ENCODE measurements at regions not wholly inside any gene's neighbourhood (a gene's known extent, or its start where the extent isn't known, plus 50 kb on each side); places are given as distances from the start of the nearest gene placed in this dataset.

DNA sequence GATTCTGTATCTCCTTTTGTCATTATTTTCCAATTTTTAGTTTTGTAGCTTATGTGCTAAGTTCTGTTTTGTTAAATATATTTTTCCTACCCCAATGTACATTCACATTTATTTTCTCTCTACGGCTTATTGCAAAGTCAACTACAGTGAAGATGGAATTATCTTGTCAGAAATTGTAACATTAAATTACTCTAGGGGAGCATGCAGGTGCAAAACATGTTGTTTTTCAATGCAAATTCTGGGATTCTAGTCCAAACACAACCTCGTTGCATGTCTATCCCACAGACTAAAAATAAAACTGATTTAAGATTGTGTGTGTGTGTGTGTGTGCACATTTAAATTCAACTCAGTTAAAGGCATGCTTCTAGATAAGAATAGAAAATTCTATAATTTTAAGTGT lies 529.1 kb upstream of the POM121L12 start:
- WGBS, 5 donors, result 13 to 42% (median 37%) methylated on average over 2 of the region's 2 CpGs
- DNase-seq, result no peak
- no peaks in the 10 kb centered on the region for H3K27me3 ChIP-seq
- no peak overlapping the region for H3K4me3 ChIP-seq
- peaks cover 0 to 3% (median 0%) of the 10 kb centered on the region in 4 donors for H3K9me3 ChIP-seq
- intact Hi-C loops (cut with DNase I; ENCODE audit: low total_unique reads), result no loop called here
- no peaks in the 10 kb centered on the region for H3K36me3 ChIP-seq
- no peak overlapping the region for H3K27ac ChIP-seq
- H3K4me1 ChIP-seq, result no peaks in the 10 kb centered on the region
- TF ChIP-seq POLR2AphosphoS5 (IDR thresholded peaks at IDR 0.05) (no peak), POLR2A (IDR thresholded peaks at IDR 0.05) (no peak), EP300 (IDR thresholded peaks at IDR 0.05) (no peak)
- TF ChIP-seq, protein P1, sequence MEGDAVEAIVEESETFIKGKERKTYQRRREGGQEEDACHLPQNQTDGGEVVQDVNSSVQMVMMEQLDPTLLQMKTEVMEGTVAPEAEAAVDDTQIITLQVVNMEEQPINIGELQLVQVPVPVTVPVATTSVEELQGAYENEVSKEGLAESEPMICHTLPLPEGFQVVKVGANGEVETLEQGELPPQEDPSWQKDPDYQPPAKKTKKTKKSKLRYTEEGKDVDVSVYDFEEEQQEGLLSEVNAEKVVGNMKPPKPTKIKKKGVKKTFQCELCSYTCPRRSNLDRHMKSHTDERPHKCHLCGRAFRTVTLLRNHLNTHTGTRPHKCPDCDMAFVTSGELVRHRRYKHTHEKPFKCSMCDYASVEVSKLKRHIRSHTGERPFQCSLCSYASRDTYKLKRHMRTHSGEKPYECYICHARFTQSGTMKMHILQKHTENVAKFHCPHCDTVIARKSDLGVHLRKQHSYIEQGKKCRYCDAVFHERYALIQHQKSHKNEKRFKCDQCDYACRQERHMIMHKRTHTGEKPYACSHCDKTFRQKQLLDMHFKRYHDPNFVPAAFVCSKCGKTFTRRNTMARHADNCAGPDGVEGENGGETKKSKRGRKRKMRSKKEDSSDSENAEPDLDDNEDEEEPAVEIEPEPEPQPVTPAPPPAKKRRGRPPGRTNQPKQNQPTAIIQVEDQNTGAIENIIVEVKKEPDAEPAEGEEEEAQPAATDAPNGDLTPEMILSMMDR (IDR thresholded peaks at IDR 0.05), result no peak

GRCh38 chr7:52504561-52504960 lies 530.9 kb upstream of the POM121L12 start:
- TF ChIP-seq POLR2A (IDR thresholded peaks at IDR 0.05) (no peak), POLR2AphosphoS5 (IDR thresholded peaks at IDR 0.05) (no peak), EP300 (IDR thresholded peaks at IDR 0.05) (no peak)
- TF ChIP-seq, protein P1 (IDR thresholded peaks at IDR 0.05), result no peak
- Histone ChIP-seq H3K9me3 (no peaks in the 10 kb centered on the region), H3K36me3 (no peaks in the 10 kb centered on the region), H3K27me3 (no peaks in the 10 kb centered on the region), H3K27ac (no peak overlapping the region), H3K4me1 (no peaks in the 10 kb centered on the region), H3K4me3 (no peak overlapping the region)
- intact Hi-C loops (cut with DNase I; ENCODE audit: low total_unique reads), result no loop called here
- no peak for DNase-seq
- 77 to 88% (median 81%) methylated on average over 2 of the region's 2 CpGs for WGBS, 5 donors

- H3K36me3 ChIP-seq, result no peaks in the 10 kb centered on the region
- no peak overlapping the region for H3K27ac ChIP-seq
- intact Hi-C loops (cut with DNase I; ENCODE audit: low total_unique reads), result no loop called here
- WGBS, 5 donors, result 59 to 74% (median 64%) methylated on average over 4 of the region's 4 CpGs
- TF ChIP-seq POLR2A (IDR thresholded peaks at IDR 0.05), result no peak
- TF ChIP-seq POLR2AphosphoS5 (IDR thresholded peaks at IDR 0.05), result no peak
- H3K4me3 ChIP-seq, result no peak overlapping the region
- no peaks in the 10 kb centered on the region for H3K9me3 ChIP-seq
- DNase-seq, result peak in 1 of 2 donors; percentile 30
- no peaks in the 10 kb centered on the region for H3K4me1 ChIP-seq
- no peaks in the 10 kb centered on the region for H3K27me3 ChIP-seq
Observed at GRCh38 chr7:52502281-52502680, 533.2 kb upstream of the POM121L12 start.

- Histone ChIP-seq H3K4me1 (no peaks in the 10 kb centered on the region), H3K27ac (no peak overlapping the region), H3K36me3 (no peaks in the 10 kb centered on the region), H3K9me3 (no peaks in the 10 kb centered on the region), H3K4me3 (no peak overlapping the region), H3K27me3 (no peaks in the 10 kb centered on the region)
- intact Hi-C loops (cut with DNase I; ENCODE audit: low total_unique reads), result no loop called here
- TF ChIP-seq POLR2AphosphoS5 (IDR thresholded peaks at IDR 0.05), result no peak
- TF ChIP-seq, protein P1 (IDR thresholded peaks at IDR 0.05), result no peak
- no peak for TF ChIP-seq EP300 (IDR thresholded peaks at IDR 0.05)
- no peak for TF ChIP-seq POLR2A (IDR thresholded peaks at IDR 0.05)
- no peak for DNase-seq
- WGBS, 5 donors, result 72 to 79% (median 76%) methylated on average over 2 of the region's 2 CpGs
Observed at GRCh38 chr7:52501696-52502095, 533.7 kb upstream of the POM121L12 start.

DNA sequence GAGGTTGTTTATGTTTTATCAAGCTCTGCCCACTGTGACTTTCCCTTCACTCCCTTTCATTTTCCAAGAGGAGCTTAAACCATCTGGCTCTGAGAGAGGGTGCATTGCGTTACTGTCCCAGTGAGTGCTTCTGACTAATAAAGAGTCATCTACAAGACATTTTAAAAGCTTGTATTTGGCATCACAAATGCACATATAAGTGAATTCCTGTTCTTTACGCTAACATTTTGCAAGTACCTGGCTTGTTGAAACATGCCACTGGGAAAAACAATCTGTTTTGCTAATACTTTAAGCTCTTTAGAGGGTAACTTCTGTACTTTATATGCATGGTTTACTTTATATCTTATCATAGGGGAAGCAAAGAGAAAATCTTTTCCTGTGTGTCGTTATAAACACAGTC lies 534.6 kb upstream of the POM121L12 start:
- H3K27ac ChIP-seq, result no peak overlapping the region
- no peaks in the 10 kb centered on the region for H3K36me3 ChIP-seq
- intact Hi-C loops (cut with DNase I; ENCODE audit: low total_unique reads), result no loop called here
- H3K4me3 ChIP-seq, result no peak overlapping the region
- 31 to 50% (median 38%) methylated on average over 3 of the region's 3 CpGs for WGBS, 5 donors
- no peaks in the 10 kb centered on the region for H3K27me3 ChIP-seq
- DNase-seq, result peak in 1 of 2 donors; percentile 9
- H3K4me1 ChIP-seq, result no peaks in the 10 kb centered on the region
- TF ChIP-seq, protein P1 (IDR thresholded peaks at IDR 0.05), result no peak
- TF ChIP-seq EP300 (IDR thresholded peaks at IDR 0.05) (no peak), POLR2A (IDR thresholded peaks at IDR 0.05) (no peak), POLR2AphosphoS5 (IDR thresholded peaks at IDR 0.05) (no peak)
- H3K9me3 ChIP-seq, result no peaks in the 10 kb centered on the region
